HK-2 (cell line): ENCODE measurements at regions not wholly inside any gene's neighbourhood (a gene's known extent, or its start where the extent isn't known, plus 50 kb on each side); places are given as distances from the start of the nearest gene placed in this dataset.

ENCODE experiments used
- DNase-seq: peaks from one replicate; pipeline ENCODE4 v3.0.0-alpha.2; 2018; ENCODE audit not compliant: unreplicated experiment

GRCh38 chr2:241924069-241924908, 54.8 kb downstream of the RTP5 start:
- no peak for DNase-seq

GRCh38 chr2:241924909-241925250, 55.4 kb downstream of the RTP5 start:
- DNase-seq, result no peak

- no peak for DNase-seq
These were observed 55.7 kb downstream of the RTP5 start for GRCh38 chr2:241925277-241925676.

GRCh38 chr2:241925821-241926441, 56.4 kb downstream of the RTP5 start:
- no peak for DNase-seq

GRCh38 chr2:241926541-241927311, 57.2 kb downstream of the RTP5 start:
- peak; percentile 57 for DNase-seq

- DNase-seq, result no peak
These were observed 60.3 kb downstream of the RTP5 start for GRCh38 chr2:241929551-241930490.

GRCh38 chr2:241931084-241931975, 61.8 kb downstream of the RTP5 start:
- no peak for DNase-seq

- DNase-seq, result no peak
These were observed 62.7 kb downstream of the RTP5 start for GRCh38 chr2:241931976-241932898.

GRCh38 chr2:241932899-241933178, 63.3 kb downstream of the RTP5 start:
- no peak for DNase-seq

- no peak for DNase-seq
These were observed 63.8 kb downstream of the RTP5 start for GRCh38 chr2:241933179-241933911.

- DNase-seq, result no peak
These were observed 65.8 kb downstream of the RTP5 start for GRCh38 chr2:241935314-241935713.

GRCh38 chr2:241935774-241936173, 66.2 kb downstream of the RTP5 start:
- DNase-seq, result no peak

GRCh38 chr2:241936457-241937133, 67.1 kb downstream of the RTP5 start:
- no peak for DNase-seq

- DNase-seq, result no peak
These were observed 67.8 kb downstream of the RTP5 start for GRCh38 chr2:241937297-241937696.

- no peak for DNase-seq
These were observed 70.0 kb downstream of the RTP5 start for GRCh38 chr2:241939541-241939940.

- DNase-seq, result no peak
These were observed 70.8 kb downstream of the RTP5 start for GRCh38 chr2:241940329-241940728.

- no peak for DNase-seq
These were observed 72.3 kb downstream of the RTP5 start for GRCh38 chr2:241941691-241942301.
